ENCODE measurements at regions not wholly inside any gene's neighbourhood (a gene's known extent, or its start where the extent isn't known, plus 50 kb on each side); places are given as distances from the start of the nearest gene placed in this dataset.

DNA sequence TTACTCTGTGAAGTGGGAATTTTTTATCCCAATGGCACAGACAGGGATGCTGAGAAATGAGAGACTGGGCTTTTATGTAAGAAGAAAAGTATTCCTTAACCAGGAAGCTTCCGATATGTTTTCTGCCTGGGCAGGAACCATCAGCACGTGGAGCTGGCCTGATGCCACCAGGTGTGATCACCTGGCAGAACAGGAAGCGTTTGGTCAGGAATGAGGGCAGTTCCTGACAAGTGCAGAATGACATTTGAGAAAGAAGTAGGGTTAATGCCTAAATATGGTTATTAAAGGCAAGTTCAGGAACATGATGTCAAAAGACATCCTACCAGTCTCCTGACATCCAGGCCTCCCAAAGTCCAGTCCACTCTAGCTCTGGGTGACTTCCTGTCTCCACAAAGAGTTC lies 210.3 kb downstream of the NUAK1 start:
- WGBS, 2 donors (ENCODE audit: low coverage in 1 of 2), result 81 to 83% methylated on average over 2 to 3 of the region's 3 CpGs
- ATAC-seq, result no peak
- Histone ChIP-seq H3K36me3 (no peaks in the 10 kb centered on the region), H3K27ac (no peak overlapping the region), H3K9me3 (no peaks in the 10 kb centered on the region), H3K4me3 (no peak overlapping the region), H3K27me3 (no peaks in the 10 kb centered on the region), H3K4me1 (no peaks in the 10 kb centered on the region)
- TF ChIP-seq POLR2A (IDR thresholded peaks at IDR 0.05), result no peak
- TF ChIP-seq POLR2AphosphoS5 (IDR thresholded peaks at IDR 0.05), result no peak
- TF ChIP-seq EP300 (IDR thresholded peaks at IDR 0.05), result no peak
- no peak for TF ChIP-seq CTCF (IDR thresholded peaks at IDR 0.05)

- no peak for ATAC-seq
- H3K4me3 ChIP-seq, result no peak overlapping the region
- TF ChIP-seq CTCF (IDR thresholded peaks at IDR 0.05) (no peak), POLR2A (IDR thresholded peaks at IDR 0.05) (no peak), POLR2AphosphoS5 (IDR thresholded peaks at IDR 0.05) (no peak), EP300 (IDR thresholded peaks at IDR 0.05) (no peak)
- no peak overlapping the region for H3K27ac ChIP-seq
- no peaks in the 10 kb centered on the region for H3K27me3 ChIP-seq
- 100% methylated on average over 1 of the region's 1 CpG; no CpG with 5 or more reads in 1 of the 2 donors for WGBS, 2 donors (ENCODE audit: low coverage in 1 of 2)
- H3K36me3 ChIP-seq, result no peaks in the 10 kb centered on the region
- H3K4me1 ChIP-seq, result peaks cover 0 to 6% (median 5%) of the 10 kb centered on the region in 3 donors
- H3K9me3 ChIP-seq, result no peaks in the 10 kb centered on the region
These were observed 209.6 kb downstream of the NUAK1 start for GRCh38 chr12:105929192-105929591.

DNA sequence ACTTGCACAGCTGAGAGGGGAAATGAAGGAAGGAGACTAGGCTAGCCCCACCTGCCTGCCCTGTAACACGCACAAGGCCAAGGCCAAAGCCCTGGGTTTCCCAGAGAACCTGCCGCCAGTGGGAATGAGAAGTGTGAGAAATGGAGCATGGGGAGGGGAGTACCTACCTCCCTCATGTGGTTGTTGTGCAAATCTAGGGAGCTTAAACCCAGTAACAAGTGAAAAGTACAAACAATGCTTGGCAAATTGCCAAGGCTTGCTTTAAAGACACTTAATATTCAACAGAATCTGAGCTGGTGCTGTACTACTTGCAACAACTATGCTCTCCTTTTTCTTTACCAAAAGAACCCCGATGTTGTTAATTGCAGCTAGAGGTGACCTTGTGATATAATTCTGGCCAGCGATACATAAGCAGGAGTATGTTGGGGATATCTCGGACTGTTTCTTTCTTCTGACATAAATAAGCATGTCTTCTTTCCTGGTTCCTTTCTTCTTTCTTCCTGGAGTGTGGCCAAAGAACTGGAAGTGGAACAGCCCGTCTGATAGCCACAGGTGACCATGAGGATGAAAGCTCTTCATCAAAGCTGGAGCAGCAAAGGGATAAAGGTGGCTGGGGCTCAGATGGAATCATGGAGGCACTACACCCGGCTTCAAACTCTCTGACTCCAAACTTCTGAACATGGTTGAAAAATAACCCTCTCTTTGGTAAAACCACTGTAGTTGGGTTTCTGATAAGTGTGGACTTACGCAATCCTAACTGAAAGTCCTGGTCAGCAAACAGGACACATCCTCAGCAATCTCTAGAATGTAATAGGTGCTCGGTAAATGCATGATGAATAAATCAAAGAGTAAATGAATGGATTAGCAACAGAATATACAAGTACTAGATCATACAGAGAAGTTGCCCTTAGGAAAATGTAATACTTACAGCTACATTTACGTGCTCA lies 207.9 kb downstream of the NUAK1 start:
- Histone ChIP-seq H3K36me3 (no peaks in the 10 kb centered on the region), H3K4me3 (no peak overlapping the region), H3K9me3 (no peaks in the 10 kb centered on the region), H3K27ac (no peak overlapping the region), H3K4me1 (peaks cover 0 to 10% (median 9%) of the 10 kb centered on the region in 3 donors), H3K27me3 (no peaks in the 10 kb centered on the region)
- TF ChIP-seq POLR2A (IDR thresholded peaks at IDR 0.05) (no peak), CTCF (IDR thresholded peaks at IDR 0.05) (no peak), POLR2AphosphoS5 (IDR thresholded peaks at IDR 0.05) (no peak), EP300 (IDR thresholded peaks at IDR 0.05) (no peak)
- WGBS, 2 donors (ENCODE audit: low coverage in 1 of 2), result 89 to 94% methylated on average over 7 of the region's 10 CpGs
- ATAC-seq, result no peak

DNA sequence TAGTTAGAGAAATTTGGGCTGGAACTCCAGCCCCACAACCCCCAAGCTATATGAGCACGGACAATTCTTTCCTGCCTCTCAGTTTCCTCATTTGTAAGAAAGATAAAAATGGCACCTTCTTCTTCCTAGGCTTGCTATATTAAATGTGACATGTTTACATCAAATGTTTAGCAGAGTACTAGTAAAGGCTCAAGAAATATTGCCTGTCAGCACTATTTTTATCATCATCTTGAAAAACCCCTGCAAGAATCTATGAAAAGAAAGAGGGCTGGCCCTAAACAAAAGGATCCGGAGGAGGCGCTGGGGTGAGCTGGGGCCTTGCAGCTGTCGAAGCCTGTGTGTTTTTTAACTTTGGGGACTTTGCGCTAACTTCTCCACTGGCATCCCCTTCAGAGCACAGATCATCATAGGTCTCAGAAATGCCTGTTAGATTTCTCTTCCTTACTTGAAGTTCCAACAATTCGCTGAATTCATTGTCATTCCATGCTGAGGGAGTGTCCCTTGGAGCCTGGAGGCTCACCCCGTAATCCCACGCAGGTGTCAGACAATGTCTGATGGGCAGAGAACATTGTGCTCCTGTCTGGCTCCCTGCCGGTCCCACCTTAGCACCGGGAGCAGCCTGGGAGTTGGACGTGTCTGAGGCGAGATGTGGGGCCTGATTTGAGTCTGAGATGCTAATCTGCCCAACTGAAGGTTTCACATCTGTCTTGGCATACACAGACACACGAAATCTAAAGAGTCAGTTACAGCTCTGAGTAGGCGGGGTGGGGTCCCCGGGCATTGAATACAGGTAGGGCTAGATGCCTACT lies 206.8 kb downstream of the NUAK1 start:
- no peak for TF ChIP-seq EP300 (IDR thresholded peaks at IDR 0.05)
- no peak for TF ChIP-seq CTCF (IDR thresholded peaks at IDR 0.05)
- TF ChIP-seq POLR2A (IDR thresholded peaks at IDR 0.05), result no peak
- TF ChIP-seq POLR2AphosphoS5 (IDR thresholded peaks at IDR 0.05), result no peak
- ATAC-seq, result no peak
- Histone ChIP-seq H3K4me1 (peaks cover 0 to 10% (median 9%) of the 10 kb centered on the region in 3 donors), H3K9me3 (no peaks in the 10 kb centered on the region), H3K27me3 (no peaks in the 10 kb centered on the region), H3K4me3 (no peak overlapping the region), H3K27ac (no peak overlapping the region), H3K36me3 (no peaks in the 10 kb centered on the region)
- WGBS, 2 donors (ENCODE audit: low coverage in 1 of 2), result 70 to 76% methylated on average over 6 to 8 of the region's 15 CpGs
